ENCODE measurements at regions not wholly inside any gene's neighbourhood (a gene's known extent, or its start where the extent isn't known, plus 50 kb on each side); places are given as distances from the start of the nearest gene placed in this dataset.

DNA sequence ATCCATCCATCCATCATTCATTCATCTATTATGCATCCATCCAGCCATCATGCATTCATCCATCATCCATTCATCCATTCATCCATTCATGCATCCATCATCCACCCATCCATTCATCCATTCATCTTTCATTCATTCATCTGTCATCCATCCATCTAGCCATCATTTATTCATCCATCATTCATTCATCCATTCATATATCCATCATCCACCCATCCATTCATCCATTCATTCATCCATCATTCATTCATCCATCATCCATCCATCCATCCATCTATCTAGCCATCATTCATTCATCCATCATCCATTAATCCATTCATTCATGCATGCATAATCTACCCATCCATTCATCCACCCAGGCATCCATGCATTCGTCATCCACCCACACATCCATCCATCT lies 1450.3 kb downstream of the TBC1D22A start:
- Mint-ChIP-seq H3K27ac (no peak overlapping the region), H3K4me1 (ENCODE audit: low read depth) (no peaks in the 10 kb centered on the region), H3K4me3 (no peak overlapping the region), H3K27me3 (peaks cover 23% of the 10 kb centered on the region), H3K36me3 (ENCODE audit: low read depth) (no peaks in the 10 kb centered on the region), H3K9me3 (no peaks in the 10 kb centered on the region)
- DNase-seq = no peak

DNA sequence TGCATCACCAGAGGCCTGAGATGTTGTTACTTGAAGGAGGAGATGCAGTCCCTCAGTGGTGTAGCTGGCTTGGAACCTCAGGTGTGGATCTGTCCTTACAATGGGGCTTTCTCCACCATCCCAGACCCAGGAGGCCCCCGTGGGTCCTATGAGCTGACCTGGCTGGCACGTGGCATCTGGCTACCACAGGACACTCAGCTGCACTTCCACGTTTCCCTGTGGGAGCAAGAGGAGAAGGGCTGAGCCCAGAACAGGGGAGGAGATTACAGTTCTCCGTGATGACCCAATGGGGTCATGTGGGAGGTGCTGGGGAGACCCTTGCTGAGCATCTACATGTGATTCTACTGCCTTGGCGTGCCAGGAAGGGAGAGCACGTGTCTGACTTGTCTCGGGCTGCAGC lies 1448.4 kb downstream of the TBC1D22A start:
- no peak for DNase-seq
- no peak overlapping the region for H3K4me3 Mint-ChIP-seq
- H3K36me3 Mint-ChIP-seq (ENCODE audit: low read depth) = no peaks in the 10 kb centered on the region
- H3K27ac Mint-ChIP-seq = no peak overlapping the region
- H3K27me3 Mint-ChIP-seq = peaks cover 24% of the 10 kb centered on the region
- H3K9me3 Mint-ChIP-seq = no peaks in the 10 kb centered on the region
- no peaks in the 10 kb centered on the region for H3K4me1 Mint-ChIP-seq (ENCODE audit: low read depth)

DNA sequence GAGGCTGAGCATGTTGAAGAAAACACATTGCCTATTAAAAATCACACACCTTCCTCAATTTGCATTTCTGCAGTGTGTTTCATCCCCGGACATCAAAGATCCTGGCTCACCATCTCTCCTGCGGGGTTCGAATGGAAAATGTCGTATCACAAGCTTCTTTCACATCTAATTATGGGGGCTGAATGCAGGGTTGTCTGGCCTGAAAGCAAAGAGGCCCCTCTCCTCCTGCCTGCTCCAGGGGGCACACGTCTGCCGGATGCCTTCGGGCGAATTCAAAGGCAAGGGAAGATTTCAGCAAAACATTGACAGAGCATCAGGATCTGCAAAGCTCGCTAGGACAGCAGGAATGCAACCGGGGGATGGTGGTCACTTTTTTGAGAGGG lies 1447.7 kb downstream of the TBC1D22A start:
- Mint-ChIP-seq H3K27ac (no peak overlapping the region), H3K4me3 (no peak overlapping the region), H3K36me3 (ENCODE audit: low read depth) (no peaks in the 10 kb centered on the region), H3K27me3 (peaks cover 25% of the 10 kb centered on the region), H3K9me3 (no peaks in the 10 kb centered on the region), H3K4me1 (ENCODE audit: low read depth) (no peaks in the 10 kb centered on the region)
- no peak for DNase-seq

DNA sequence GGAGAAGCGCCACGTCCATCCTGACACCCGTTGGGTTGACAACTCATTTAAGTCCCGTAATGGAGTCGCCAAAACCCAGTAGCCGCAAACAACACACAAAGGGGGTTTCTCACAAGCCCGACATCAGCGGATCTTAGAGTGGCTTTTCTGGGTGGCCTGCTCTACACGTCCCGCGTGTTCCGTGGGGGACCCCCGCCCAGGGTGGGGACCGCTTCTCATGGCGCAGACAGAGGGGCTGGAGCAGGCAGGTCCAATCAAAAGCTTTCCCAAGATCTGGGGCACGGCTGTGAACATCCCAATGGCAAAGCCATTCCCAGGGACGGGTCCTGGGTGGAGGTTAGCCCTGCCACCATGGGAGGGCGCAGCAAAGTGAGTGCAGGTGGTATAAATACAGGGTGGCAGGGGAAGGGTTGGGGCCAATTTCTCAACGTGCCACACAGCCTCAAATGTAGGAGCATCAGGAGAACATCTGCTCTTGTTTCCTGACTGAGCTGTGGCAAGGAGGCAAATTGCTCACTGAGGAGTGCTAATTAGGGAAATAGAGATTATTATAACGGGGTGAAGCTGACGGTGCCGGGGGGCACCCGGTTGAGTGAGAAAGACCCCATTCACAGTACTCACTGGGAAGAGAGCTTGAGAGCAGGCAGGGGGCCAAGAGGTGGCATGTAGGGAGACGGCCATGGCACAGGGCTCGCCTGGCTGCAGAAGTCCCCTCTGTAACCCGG lies 1447.2 kb downstream of the TBC1D22A start:
- Mint-ChIP-seq H3K36me3 (ENCODE audit: low read depth) (no peaks in the 10 kb centered on the region), H3K9me3 (no peaks in the 10 kb centered on the region), H3K27ac (no peak overlapping the region), H3K27me3 (peaks cover 26% of the 10 kb centered on the region), H3K4me3 (no peak overlapping the region), H3K4me1 (ENCODE audit: low read depth) (no peaks in the 10 kb centered on the region)
- DNase-seq = no peak

DNA sequence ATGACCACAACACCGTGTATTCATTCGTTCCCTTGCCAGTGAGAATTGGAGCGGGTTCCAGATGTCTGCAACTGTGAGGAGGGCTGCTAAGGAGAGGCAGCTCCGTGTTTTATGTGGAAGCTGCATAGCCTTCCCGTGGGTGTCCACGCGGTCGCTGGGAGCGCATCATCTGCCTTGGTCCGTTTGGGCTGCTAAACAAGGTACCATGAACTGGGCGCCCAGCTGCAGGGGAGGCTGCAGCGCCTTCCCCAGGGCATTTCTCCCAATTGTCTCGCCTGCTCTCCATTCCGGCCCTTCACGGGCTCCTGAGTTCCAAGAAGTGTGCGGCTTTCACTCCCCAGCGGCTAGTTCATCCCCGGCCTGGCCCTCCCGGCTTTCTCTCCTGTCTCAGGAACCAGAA lies 1446.4 kb downstream of the TBC1D22A start:
- Mint-ChIP-seq H3K36me3 (ENCODE audit: low read depth) (no peaks in the 10 kb centered on the region), H3K9me3 (no peaks in the 10 kb centered on the region), H3K4me1 (ENCODE audit: low read depth) (no peaks in the 10 kb centered on the region), H3K27me3 (peaks cover 20% of the 10 kb centered on the region), H3K27ac (no peak overlapping the region), H3K4me3 (no peak overlapping the region)
- DNase-seq = no peak

DNA sequence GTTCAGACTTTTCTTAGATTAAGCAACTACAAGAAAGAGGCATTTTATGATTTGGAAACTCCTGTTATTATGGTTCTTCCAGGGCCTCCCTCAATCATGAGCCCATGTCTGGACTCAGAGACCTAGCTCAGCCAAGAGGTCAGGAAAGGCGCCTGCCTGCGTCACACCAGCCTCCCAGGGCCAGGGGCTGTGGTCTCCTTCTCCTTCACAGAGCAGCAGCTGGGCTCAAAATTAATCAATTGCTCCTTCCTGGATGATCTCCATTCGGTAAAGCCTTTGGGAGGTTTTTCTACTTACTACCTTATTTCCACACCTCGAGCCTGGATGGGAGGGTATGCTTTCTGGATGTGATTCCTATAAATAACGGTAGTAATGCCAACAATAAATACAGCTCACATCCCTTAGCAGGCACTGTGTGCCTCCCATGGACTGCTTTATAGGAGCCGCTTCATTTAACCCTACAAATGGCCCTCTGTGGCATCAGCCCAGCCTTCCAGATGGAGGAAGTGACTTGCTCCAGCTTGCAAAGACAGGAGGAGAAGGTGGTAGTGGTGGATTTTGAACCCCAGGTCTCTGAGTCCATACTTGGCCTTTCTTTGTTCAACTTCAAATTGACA lies 1445.6 kb downstream of the TBC1D22A start:
- no peaks in the 10 kb centered on the region for H3K4me1 Mint-ChIP-seq (ENCODE audit: low read depth)
- DNase-seq = no peak
- H3K27ac Mint-ChIP-seq = no peak overlapping the region
- H3K36me3 Mint-ChIP-seq (ENCODE audit: low read depth) = no peaks in the 10 kb centered on the region
- no peak overlapping the region for H3K4me3 Mint-ChIP-seq
- no peaks in the 10 kb centered on the region for H3K9me3 Mint-ChIP-seq
- peaks cover 20% of the 10 kb centered on the region for H3K27me3 Mint-ChIP-seq

DNA sequence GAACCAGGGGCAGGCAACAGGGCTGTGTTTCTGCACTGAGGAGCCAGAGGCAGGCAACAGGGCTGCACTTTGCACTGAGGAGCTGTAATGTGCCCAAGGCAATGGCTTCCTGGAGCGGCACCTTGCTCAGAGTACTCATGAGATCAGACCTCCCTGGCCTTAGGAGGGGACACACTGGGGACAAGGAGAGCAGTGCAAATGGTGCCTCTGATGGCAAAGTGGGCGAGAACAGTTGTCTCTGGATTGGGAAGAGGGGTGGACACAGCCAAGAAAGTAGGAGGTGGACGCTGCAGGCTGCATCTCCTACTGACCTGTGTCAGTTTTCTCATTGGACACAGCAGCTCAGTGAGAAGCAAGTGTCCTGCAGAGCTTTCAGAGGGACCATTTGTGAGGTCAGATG lies 1443.3 kb downstream of the TBC1D22A start:
- Mint-ChIP-seq H3K27ac (no peak overlapping the region), H3K4me1 (ENCODE audit: low read depth) (no peaks in the 10 kb centered on the region), H3K36me3 (ENCODE audit: low read depth) (no peaks in the 10 kb centered on the region), H3K27me3 (peaks cover 15% of the 10 kb centered on the region), H3K9me3 (no peaks in the 10 kb centered on the region), H3K4me3 (no peak overlapping the region)
- no peak for DNase-seq

DNA sequence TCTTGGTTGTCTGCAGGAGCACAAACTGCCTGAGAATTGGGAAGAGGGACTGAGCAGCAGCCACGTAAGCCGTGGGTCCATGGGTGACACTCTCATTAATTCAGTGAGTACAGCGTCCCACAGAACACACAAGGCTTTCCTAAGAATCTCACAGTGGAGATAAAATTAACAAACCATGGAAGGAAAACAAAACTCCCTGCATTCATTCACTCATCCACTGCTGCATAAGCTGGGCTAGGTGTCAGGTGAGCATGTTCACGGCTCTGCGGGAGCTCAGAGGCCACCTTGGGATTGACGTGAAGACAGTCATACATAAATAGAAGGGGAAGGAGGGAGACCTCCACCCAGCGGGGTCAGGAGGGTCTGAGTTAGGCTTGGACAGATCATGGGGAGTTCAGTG lies 1442.7 kb downstream of the TBC1D22A start:
- Mint-ChIP-seq H3K36me3 (ENCODE audit: low read depth) (no peaks in the 10 kb centered on the region), H3K27ac (no peak overlapping the region), H3K4me3 (no peak overlapping the region), H3K4me1 (ENCODE audit: low read depth) (no peaks in the 10 kb centered on the region), H3K9me3 (no peaks in the 10 kb centered on the region), H3K27me3 (peaks cover 14% of the 10 kb centered on the region)
- DNase-seq = no peak

DNA sequence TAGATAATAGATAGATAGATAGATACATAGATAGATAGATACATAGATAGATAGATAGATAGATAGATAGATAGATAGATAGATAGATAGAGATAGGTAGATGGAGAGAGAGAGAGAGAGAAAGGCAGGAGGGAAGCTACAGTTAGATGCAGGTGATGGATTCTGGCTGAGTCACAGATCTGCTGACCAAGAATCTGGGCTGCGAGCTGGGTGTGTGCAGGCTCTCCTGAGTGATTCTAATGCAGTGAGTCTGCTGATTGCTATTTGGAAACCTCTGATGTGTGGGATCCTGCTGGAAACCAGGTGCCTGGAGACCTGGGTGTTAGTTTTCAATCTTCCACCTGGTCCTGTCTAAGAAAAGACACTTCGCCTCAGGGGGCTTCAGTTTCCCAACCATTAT lies 1441.8 kb downstream of the TBC1D22A start:
- no peaks in the 10 kb centered on the region for H3K4me1 Mint-ChIP-seq (ENCODE audit: low read depth)
- peaks cover 11% of the 10 kb centered on the region for H3K27me3 Mint-ChIP-seq

DNA sequence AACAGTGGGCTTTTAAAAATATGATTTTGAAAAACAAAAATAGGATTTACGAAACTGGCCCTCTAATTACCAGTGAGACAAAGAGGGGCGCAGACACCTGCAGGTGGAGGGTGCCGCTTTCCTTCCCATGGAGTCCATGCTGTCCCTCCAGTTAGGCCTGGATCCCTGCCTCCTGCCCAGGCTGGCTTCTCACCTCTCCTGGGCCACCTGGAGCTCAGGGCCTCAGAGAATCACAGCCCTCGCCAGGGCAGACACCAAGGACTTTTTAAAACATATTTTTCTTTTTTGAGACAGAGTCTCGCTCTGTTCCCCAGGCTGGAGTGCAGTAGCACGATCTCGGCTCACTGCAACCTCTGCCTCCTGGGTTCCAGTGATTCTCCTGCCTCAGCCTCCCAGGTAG lies 1437.2 kb downstream of the TBC1D22A start:
- H3K9me3 Mint-ChIP-seq = peaks cover 2% of the 10 kb centered on the region
- peaks cover 38% of the 10 kb centered on the region for H3K27me3 Mint-ChIP-seq
- no peaks in the 10 kb centered on the region for H3K4me1 Mint-ChIP-seq (ENCODE audit: low read depth)
- no peaks in the 10 kb centered on the region for H3K36me3 Mint-ChIP-seq (ENCODE audit: low read depth)
- no peak overlapping the region for H3K27ac Mint-ChIP-seq
- DNase-seq = no peak
- no peak overlapping the region for H3K4me3 Mint-ChIP-seq

More for the DNA sequence above, 1441.8 kb downstream of the TBC1D22A start:
- no peak overlapping the region for H3K4me3 Mint-ChIP-seq
- no peak for DNase-seq
- no peak overlapping the region for H3K27ac Mint-ChIP-seq
- H3K9me3 Mint-ChIP-seq = no peaks in the 10 kb centered on the region
- no peaks in the 10 kb centered on the region for H3K36me3 Mint-ChIP-seq (ENCODE audit: low read depth)

DNA sequence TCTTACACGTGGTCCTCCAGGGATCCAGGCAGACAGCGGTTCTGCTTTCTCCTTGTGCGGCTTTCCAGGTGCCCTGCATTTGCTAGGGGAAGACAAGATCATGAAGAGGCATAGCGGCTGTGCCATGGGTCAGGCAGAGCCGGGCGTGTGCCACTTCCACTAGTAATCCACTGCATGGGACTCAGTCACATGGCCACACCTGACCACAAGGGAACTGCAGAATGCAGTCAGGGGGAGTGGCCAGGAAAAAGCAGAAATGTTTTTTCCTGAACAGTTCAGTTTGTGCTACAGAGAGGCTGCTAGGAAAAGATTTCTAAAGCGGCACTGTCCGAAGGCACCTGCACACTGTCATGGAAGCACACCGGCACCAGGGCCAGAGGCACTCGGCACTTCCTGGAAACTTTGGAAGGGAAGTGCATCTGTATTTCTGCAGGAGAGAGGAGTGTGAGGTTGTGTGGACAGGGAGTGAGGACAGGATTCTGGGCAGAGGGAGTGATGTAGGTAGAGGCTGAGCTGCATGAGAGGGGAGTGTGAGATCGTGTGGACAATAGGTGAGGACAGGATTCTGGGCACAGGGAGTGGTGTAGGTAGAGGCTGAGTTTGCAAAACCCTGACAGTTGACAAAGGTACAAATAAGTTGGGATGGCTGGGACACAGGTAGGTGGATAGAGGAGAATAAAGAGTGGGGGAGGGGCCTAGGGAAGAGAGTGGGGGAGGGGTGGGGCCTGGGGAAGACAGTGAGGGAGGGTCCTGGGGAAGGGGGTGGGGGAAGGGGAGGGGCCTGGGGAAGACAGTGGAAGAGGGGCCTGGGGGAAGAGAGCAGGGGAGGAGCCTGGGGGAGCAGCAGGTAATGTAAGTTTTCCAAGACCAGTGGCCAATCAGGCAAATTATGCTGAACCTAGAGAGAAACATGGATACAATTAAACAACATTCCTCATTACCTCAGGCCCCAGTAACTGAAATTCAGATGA lies 1436.3 kb downstream of the TBC1D22A start:
- no peaks in the 10 kb centered on the region for H3K4me1 Mint-ChIP-seq (ENCODE audit: low read depth)

DNA sequence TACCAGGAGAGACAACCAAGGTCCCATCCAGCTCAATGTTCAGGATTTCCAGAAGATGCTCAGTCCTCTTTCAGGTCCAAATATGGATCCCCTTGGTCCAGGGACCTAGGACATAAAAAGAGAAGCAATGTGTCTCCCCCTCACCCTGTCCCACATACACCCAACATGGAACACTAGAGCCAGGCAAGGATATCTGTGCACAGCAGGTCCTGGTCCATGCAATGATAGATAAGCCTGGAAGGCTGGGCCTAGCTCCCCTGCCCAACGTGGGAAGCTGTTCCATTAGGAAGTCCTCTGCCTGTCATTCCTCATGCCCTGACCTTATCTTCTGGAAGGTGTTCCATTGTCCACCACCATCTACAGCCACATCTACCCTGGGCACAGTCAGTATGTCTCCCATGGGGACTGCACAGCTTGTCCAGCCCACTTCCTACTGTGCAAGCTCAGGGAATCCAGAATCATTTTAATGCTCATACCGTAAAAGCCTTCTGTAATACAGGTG lies 1434.8 kb downstream of the TBC1D22A start:
- Mint-ChIP-seq H3K27ac (no peak overlapping the region), H3K27me3 (peaks cover 39% of the 10 kb centered on the region), H3K4me3 (no peak overlapping the region), H3K36me3 (ENCODE audit: low read depth) (no peaks in the 10 kb centered on the region), H3K9me3 (peaks cover 2% of the 10 kb centered on the region), H3K4me1 (ENCODE audit: low read depth) (no peaks in the 10 kb centered on the region)
- DNase-seq = no peak

More for the DNA sequence above, 1436.3 kb downstream of the TBC1D22A start:
- peaks cover 2% of the 10 kb centered on the region for H3K9me3 Mint-ChIP-seq
- no peak overlapping the region for H3K27ac Mint-ChIP-seq
- no peaks in the 10 kb centered on the region for H3K36me3 Mint-ChIP-seq (ENCODE audit: low read depth)
- H3K4me3 Mint-ChIP-seq = no peak overlapping the region
- no peak for DNase-seq
- peaks cover 39% of the 10 kb centered on the region for H3K27me3 Mint-ChIP-seq

DNA sequence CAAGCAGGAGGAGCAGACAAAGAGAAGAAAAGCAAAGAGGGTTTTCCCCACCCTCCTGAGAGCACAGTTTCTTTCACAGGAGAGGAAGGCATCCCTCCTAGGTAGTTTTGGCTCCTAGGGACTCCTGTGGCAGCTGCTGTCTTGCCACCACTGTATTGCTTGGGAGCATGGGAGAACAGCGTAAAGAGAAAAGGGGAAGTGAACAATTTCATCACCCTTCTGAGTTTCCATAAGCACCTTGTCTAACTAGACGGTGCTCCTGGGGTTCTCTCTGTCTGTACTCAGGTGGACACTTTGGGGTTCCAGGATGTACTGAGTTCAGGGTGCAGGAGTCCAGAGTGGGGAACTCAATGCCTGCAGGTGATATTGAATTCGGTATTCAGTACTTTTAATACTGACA lies 1430.5 kb downstream of the TBC1D22A start:
- Mint-ChIP-seq H3K9me3 (peaks cover 17% of the 10 kb centered on the region), H3K27me3 (peaks cover 31% of the 10 kb centered on the region), H3K4me3 (no peak overlapping the region), H3K36me3 (ENCODE audit: low read depth) (peaks cover 2% of the 10 kb centered on the region), H3K27ac (no peak overlapping the region), H3K4me1 (ENCODE audit: low read depth) (peaks cover 3% of the 10 kb centered on the region)
- DNase-seq = no peak

DNA sequence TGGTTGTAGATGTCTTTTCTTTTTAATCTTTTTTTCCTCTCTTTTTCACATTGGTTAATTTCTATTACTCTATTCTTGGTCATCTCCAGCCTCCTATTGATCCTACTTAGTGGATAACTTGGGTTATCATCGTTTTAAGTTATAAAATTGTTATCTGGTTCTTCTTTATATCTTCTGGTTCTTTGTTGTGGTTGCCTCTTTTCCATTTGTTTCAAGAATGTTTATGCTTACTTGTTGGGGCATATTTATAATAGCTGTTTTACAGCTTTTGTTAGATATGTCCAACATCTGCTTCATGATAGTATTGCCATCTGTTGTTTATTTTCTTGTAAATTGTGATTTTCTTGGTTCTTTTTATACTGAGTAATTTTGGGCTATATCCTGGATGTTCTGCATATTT lies 1429.6 kb downstream of the TBC1D22A start:
- peaks cover 24% of the 10 kb centered on the region for H3K27me3 Mint-ChIP-seq
- peaks cover 2% of the 10 kb centered on the region for H3K36me3 Mint-ChIP-seq (ENCODE audit: low read depth)
- DNase-seq = no peak
- H3K27ac Mint-ChIP-seq = no peak overlapping the region
- peaks cover 17% of the 10 kb centered on the region for H3K9me3 Mint-ChIP-seq
- peaks cover 3% of the 10 kb centered on the region for H3K4me1 Mint-ChIP-seq (ENCODE audit: low read depth)
- no peak overlapping the region for H3K4me3 Mint-ChIP-seq

Data from activated T-cell treated with anti-CD3 and anti-CD28 coated beads, Interleukin-2, amount 50 U/mL, for 24 hours (primary cell).